ENCODE measurements at regions not wholly inside any gene's neighbourhood (a gene's known extent, or its start where the extent isn't known, plus 50 kb on each side); places are given as distances from the start of the nearest gene placed in this dataset.

- peaks cover 0 to 4% of the 10 kb centered on the region in 2 experiments for H3K27me3 ChIP-seq (ENCODE audit: control insufficient read depth in 1 of 2, insufficient read depth in 2 of 2, low read length in 2 of 2)
- H3K36me3 ChIP-seq (ENCODE audit: insufficient read depth, low read length): no peaks in the 10 kb centered on the region
- H3K4me1 ChIP-seq (ENCODE audit: insufficient read depth, low read length): no peaks in the 10 kb centered on the region
- POLR2A ChIA-PET: no interaction called here
- CTCF ChIA-PET: no interaction called here
- H3K27ac Mint-ChIP-seq: no peak overlapping the region
- H3K9me3 Mint-ChIP-seq: no peaks in the 10 kb centered on the region
- no peak overlapping the region for H3K4me3 ChIP-seq (ENCODE audit: low read length)
- no peaks in the 10 kb centered on the region for H3K36me3 Mint-ChIP-seq (ENCODE audit: low read depth)
- H3K27me3 Mint-ChIP-seq: peaks cover 21% of the 10 kb centered on the region
- no peak overlapping the region for H3K4me3 Mint-ChIP-seq
- DNase-seq: no peak
- H3K4me1 Mint-ChIP-seq (ENCODE audit: low read depth): no peaks in the 10 kb centered on the region
- intact Hi-C loops (cut with DNase I, micrococcal nuclease): no loop called here
- H3K9me3 ChIP-seq (ENCODE audit: control insufficient read depth in 1 of 2, insufficient read depth in 1 of 2, low read length in 2 of 2): no peaks in the 10 kb centered on the region
- H3K27ac ChIP-seq (ENCODE audit: low read depth in 1 of 2, low read length in 2 of 2): no peak overlapping the region
- TF ChIP-seq CTCF (IDR thresholded peaks at IDR 0.05): no peak
- no peak for ATAC-seq (ENCODE audit: poor library complexity)
These were observed 390.9 kb upstream of the CELF2 start for GRCh38 chr10:10626734-10627133.

GRCh38 chr10:10627414-10627813 is 390.3 kb upstream of the CELF2 start:
- Mint-ChIP-seq H3K27ac (no peak overlapping the region), H3K4me3 (no peak overlapping the region), H3K36me3 (ENCODE audit: low read depth) (no peaks in the 10 kb centered on the region), H3K4me1 (ENCODE audit: low read depth) (no peaks in the 10 kb centered on the region), H3K9me3 (no peaks in the 10 kb centered on the region), H3K27me3 (peaks cover 27% of the 10 kb centered on the region)
- Histone ChIP-seq H3K9me3 (ENCODE audit: control insufficient read depth in 1 of 2, insufficient read depth in 1 of 2, low read length in 2 of 2) (no peaks in the 10 kb centered on the region), H3K4me3 (ENCODE audit: low read length) (no peak overlapping the region), H3K27me3 (ENCODE audit: control insufficient read depth in 1 of 2, insufficient read depth in 2 of 2, low read length in 2 of 2) (peaks cover 0 to 4% of the 10 kb centered on the region in 2 experiments), H3K36me3 (ENCODE audit: insufficient read depth, low read length) (no peaks in the 10 kb centered on the region), H3K4me1 (ENCODE audit: insufficient read depth, low read length) (no peaks in the 10 kb centered on the region), H3K27ac (ENCODE audit: low read depth in 1 of 2, low read length in 2 of 2) (no peak overlapping the region)
- POLR2A ChIA-PET: no interaction called here
- DNase-seq (no peak), ATAC-seq (ENCODE audit: poor library complexity) (no peak)
- TF ChIP-seq CTCF (IDR thresholded peaks at IDR 0.05): no peak
- intact Hi-C loops (cut with DNase I, micrococcal nuclease): no loop called here
- CTCF ChIA-PET: no interaction called here

GRCh38 chr10:10629512-10629911 is 388.2 kb upstream of the CELF2 start:
- no peak for ATAC-seq (ENCODE audit: poor library complexity)
- no peaks in the 10 kb centered on the region for H3K9me3 ChIP-seq (ENCODE audit: control insufficient read depth in 1 of 2, insufficient read depth in 1 of 2, low read length in 2 of 2)
- no peak for TF ChIP-seq CTCF (IDR thresholded peaks at IDR 0.05)
- peaks cover 0 to 4% of the 10 kb centered on the region in 2 experiments for H3K27me3 ChIP-seq (ENCODE audit: control insufficient read depth in 1 of 2, insufficient read depth in 2 of 2, low read length in 2 of 2)
- intact Hi-C loops (cut with DNase I, micrococcal nuclease): no loop called here
- H3K27ac ChIP-seq (ENCODE audit: low read depth in 1 of 2, low read length in 2 of 2): no peak overlapping the region
- Mint-ChIP-seq H3K4me3 (no peak overlapping the region), H3K36me3 (ENCODE audit: low read depth) (no peaks in the 10 kb centered on the region), H3K4me1 (ENCODE audit: low read depth) (no peaks in the 10 kb centered on the region), H3K9me3 (no peaks in the 10 kb centered on the region), H3K27ac (no peak overlapping the region), H3K27me3 (peaks cover 27% of the 10 kb centered on the region)
- CTCF ChIA-PET: no interaction called here
- DNase-seq: no peak
- POLR2A ChIA-PET: no interaction called here
- no peaks in the 10 kb centered on the region for H3K4me1 ChIP-seq (ENCODE audit: insufficient read depth, low read length)
- no peaks in the 10 kb centered on the region for H3K36me3 ChIP-seq (ENCODE audit: insufficient read depth, low read length)
- H3K4me3 ChIP-seq (ENCODE audit: low read length): no peak overlapping the region

All from CD4-positive, alpha-beta T cell (primary cell).